ENCODE measurements at regions not wholly inside any gene's neighbourhood (a gene's known extent, or its start where the extent isn't known, plus 50 kb on each side); places are given as distances from the start of the nearest gene placed in this dataset.

DNA sequence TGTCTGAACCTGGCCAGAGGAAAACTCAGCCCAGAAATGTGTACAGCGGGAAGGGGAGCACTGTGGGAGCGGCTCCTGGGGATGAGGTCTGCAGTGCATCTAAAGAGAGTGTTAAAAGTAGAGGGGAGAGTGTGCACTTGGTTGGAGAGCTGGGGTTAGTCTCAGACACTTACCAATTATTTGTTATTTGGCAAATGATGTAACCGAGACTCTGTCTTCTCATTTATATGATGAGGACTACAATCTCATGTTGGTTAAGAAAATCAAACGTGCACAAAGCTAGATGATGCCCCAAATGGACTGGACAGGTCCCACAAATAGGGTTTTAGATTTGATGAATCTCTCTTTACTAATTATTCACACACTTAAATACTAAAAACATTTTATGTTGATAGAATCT is 962.4 kb downstream of the GATA3 start:
- Histone ChIP-seq H3K9ac (ENCODE audit: low read depth in 1 of 2, low read length in 2 of 2) (no peak overlapping the region), H3K27ac (ENCODE audit: low read depth in 1 of 2, low read length in 2 of 2) (no peak overlapping the region), H3K4me3 (ENCODE audit: low read depth in 1 of 3, low read length in 3 of 3) (no peak overlapping the region), H3K9me3 (ENCODE audit: control insufficient read depth in 4 of 4, low read length in 3 of 4) (no peaks in the 10 kb centered on the region), H3K4me1 (ENCODE audit: control insufficient read depth in 4 of 4, insufficient read depth in 4 of 4, low read length in 3 of 4) (no peaks in the 10 kb centered on the region), H3K27me3 (ENCODE audit: control insufficient read depth in 4 of 4, insufficient read depth in 4 of 4, low read length in 3 of 4) (no peaks in the 10 kb centered on the region), H3K36me3 (ENCODE audit: control insufficient read depth in 4 of 4, insufficient read depth in 3 of 4, low read depth in 1 of 4, low read length in 3 of 4) (no peaks in the 10 kb centered on the region)
- no peak for DNase-seq (ENCODE audit: low spot score)
- no peak for TF ChIP-seq TAF1 (conservative IDR thresholded peaks at IDR 0.05)
- TF ChIP-seq RAD21 (IDR thresholded peaks at IDR 0.05) = no peak
- TF ChIP-seq, protein P1, sequence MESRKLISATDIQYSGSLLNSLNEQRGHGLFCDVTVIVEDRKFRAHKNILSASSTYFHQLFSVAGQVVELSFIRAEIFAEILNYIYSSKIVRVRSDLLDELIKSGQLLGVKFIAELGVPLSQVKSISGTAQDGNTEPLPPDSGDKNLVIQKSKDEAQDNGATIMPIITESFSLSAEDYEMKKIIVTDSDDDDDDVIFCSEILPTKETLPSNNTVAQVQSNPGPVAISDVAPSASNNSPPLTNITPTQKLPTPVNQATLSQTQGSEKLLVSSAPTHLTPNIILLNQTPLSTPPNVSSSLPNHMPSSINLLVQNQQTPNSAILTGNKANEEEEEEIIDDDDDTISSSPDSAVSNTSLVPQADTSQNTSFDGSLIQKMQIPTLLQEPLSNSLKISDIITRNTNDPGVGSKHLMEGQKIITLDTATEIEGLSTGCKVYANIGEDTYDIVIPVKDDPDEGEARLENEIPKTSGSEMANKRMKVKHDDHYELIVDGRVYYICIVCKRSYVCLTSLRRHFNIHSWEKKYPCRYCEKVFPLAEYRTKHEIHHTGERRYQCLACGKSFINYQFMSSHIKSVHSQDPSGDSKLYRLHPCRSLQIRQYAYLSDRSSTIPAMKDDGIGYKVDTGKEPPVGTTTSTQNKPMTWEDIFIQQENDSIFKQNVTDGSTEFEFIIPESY (IDR thresholded peaks at IDR 0.05) = no peak
- no peak for TF ChIP-seq HNF4G (IDR thresholded peaks at IDR 0.05)
- TF ChIP-seq, protein P2, sequence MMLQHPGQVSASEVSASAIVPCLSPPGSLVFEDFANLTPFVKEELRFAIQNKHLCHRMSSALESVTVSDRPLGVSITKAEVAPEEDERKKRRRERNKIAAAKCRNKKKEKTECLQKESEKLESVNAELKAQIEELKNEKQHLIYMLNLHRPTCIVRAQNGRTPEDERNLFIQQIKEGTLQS (IDR thresholded peaks at IDR 0.05) = no peak
- TF ChIP-seq SP1 (IDR thresholded peaks at IDR 0.05) = no peak
- TF ChIP-seq, protein P3, sequence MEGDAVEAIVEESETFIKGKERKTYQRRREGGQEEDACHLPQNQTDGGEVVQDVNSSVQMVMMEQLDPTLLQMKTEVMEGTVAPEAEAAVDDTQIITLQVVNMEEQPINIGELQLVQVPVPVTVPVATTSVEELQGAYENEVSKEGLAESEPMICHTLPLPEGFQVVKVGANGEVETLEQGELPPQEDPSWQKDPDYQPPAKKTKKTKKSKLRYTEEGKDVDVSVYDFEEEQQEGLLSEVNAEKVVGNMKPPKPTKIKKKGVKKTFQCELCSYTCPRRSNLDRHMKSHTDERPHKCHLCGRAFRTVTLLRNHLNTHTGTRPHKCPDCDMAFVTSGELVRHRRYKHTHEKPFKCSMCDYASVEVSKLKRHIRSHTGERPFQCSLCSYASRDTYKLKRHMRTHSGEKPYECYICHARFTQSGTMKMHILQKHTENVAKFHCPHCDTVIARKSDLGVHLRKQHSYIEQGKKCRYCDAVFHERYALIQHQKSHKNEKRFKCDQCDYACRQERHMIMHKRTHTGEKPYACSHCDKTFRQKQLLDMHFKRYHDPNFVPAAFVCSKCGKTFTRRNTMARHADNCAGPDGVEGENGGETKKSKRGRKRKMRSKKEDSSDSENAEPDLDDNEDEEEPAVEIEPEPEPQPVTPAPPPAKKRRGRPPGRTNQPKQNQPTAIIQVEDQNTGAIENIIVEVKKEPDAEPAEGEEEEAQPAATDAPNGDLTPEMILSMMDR (IDR thresholded peaks at IDR 0.05; ENCODE audit: low read depth, low read length, missing input control) = no peak
- TF ChIP-seq, protein P4, sequence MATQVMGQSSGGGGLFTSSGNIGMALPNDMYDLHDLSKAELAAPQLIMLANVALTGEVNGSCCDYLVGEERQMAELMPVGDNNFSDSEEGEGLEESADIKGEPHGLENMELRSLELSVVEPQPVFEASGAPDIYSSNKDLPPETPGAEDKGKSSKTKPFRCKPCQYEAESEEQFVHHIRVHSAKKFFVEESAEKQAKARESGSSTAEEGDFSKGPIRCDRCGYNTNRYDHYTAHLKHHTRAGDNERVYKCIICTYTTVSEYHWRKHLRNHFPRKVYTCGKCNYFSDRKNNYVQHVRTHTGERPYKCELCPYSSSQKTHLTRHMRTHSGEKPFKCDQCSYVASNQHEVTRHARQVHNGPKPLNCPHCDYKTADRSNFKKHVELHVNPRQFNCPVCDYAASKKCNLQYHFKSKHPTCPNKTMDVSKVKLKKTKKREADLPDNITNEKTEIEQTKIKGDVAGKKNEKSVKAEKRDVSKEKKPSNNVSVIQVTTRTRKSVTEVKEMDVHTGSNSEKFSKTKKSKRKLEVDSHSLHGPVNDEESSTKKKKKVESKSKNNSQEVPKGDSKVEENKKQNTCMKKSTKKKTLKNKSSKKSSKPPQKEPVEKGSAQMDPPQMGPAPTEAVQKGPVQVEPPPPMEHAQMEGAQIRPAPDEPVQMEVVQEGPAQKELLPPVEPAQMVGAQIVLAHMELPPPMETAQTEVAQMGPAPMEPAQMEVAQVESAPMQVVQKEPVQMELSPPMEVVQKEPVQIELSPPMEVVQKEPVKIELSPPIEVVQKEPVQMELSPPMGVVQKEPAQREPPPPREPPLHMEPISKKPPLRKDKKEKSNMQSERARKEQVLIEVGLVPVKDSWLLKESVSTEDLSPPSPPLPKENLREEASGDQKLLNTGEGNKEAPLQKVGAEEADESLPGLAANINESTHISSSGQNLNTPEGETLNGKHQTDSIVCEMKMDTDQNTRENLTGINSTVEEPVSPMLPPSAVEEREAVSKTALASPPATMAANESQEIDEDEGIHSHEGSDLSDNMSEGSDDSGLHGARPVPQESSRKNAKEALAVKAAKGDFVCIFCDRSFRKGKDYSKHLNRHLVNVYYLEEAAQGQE (IDR thresholded peaks at IDR 0.05) = no peak
- no peak for TF ChIP-seq FOXA2 (IDR thresholded peaks at IDR 0.05)
- TF ChIP-seq GABPA (IDR thresholded peaks at IDR 0.05 in 1 of 2, conservative IDR thresholded peaks at IDR 0.05 in 1 of 2) = no peak
- TF ChIP-seq JUND (IDR thresholded peaks at IDR 0.05) = no peak
- WGBS = 60% methylated on average over 4 of the region's 4 CpGs

DNA sequence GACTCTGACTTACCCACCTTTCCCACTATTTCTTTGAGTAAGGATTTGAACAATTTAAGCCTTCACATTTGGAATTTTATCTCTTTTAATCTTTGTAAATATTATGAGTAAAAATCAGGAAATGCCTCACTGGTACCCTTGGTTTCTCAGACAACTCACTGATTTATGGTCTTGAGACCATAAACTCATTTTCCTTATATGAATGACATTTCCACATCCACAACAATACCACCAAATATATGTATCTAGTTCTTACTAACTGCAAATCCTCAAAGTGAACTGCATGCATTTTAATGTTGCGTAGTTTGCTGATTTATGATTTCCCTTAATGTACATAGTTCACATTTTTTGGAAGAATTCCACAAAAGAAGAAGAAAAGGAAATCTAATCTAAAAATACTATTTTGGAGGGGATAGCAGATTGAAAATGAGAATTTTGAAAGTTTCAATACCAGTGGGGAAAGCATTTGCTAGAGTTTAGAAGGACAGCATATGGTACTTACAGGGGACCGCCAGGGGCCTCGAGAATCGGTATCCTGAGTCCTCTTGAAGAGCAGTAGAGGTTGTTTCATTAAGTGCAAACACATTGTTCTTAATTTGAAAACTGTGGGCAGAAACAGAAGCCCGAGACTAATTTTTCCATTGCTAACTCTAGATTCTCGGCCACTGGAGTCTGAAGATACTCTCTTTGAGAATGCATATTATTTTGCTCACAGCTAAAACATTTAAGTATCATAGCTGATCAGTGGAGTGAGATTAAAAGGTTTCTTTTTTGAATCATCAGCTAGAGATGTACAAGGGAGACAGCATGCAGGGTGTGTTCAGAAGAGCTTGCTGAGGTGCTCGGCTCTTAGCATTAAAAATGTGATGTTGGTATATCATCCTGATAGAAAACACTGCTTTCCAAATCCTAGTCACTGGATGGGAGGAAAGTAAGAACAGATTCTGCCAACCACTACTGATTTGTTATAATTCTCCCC is 964.0 kb downstream of the GATA3 start:
- Histone ChIP-seq H3K9ac (ENCODE audit: low read depth in 1 of 2, low read length in 2 of 2) (no peak overlapping the region), H3K27me3 (ENCODE audit: control insufficient read depth in 4 of 4, insufficient read depth in 4 of 4, low read length in 3 of 4) (no peaks in the 10 kb centered on the region), H3K36me3 (ENCODE audit: control insufficient read depth in 4 of 4, insufficient read depth in 3 of 4, low read depth in 1 of 4, low read length in 3 of 4) (no peaks in the 10 kb centered on the region), H3K4me1 (ENCODE audit: control insufficient read depth in 4 of 4, insufficient read depth in 4 of 4, low read length in 3 of 4) (no peaks in the 10 kb centered on the region), H3K27ac (ENCODE audit: low read depth in 1 of 2, low read length in 2 of 2) (no peak overlapping the region), H3K9me3 (ENCODE audit: control insufficient read depth in 4 of 4, low read length in 3 of 4) (no peaks in the 10 kb centered on the region), H3K4me3 (ENCODE audit: low read depth in 1 of 3, low read length in 3 of 3) (no peak overlapping the region)
- 73% methylated on average over 7 of the region's 7 CpGs for WGBS
- TF ChIP-seq RAD21 (IDR thresholded peaks at IDR 0.05) (no peak), HNF4G (IDR thresholded peaks at IDR 0.05) (no peak), FOXA2 (IDR thresholded peaks at IDR 0.05) (no peak), YY1 (IDR thresholded peaks at IDR 0.05) (no peak), HNF4A (conservative IDR thresholded peaks at IDR 0.05) (no peak)
- TF ChIP-seq, protein P4 (IDR thresholded peaks at IDR 0.05) = no peak
- DNase-seq (ENCODE audit: low spot score) = no peak
